ENCODE measurements at regions not wholly inside any gene's neighbourhood (a gene's known extent, or its start where the extent isn't known, plus 50 kb on each side); places are given as distances from the start of the nearest gene placed in this dataset.

- TF ChIP-seq TAF1 (IDR thresholded peaks at IDR 0.05; ENCODE audit: borderline replicate concordance, insufficient read depth, low read length) (no peak), SIN3A (IDR thresholded peaks at IDR 0.05; ENCODE audit: borderline replicate concordance, insufficient read depth, low read length) (no peak), POLR2AphosphoS5 (IDR thresholded peaks at IDR 0.05; ENCODE audit: low read depth, low read length) (no peak), FOXP2 (optimal IDR thresholded peaks at IDR 0.05; ENCODE audit: borderline replicate concordance, extremely low read depth, extremely low read length, insufficient read depth) (no peak), REST (IDR thresholded peaks at IDR 0.05; ENCODE audit: insufficient read depth in 1 of 2, low read depth in 2 of 2, low read length in 2 of 2) (no peak)
Measured at GRCh38 chr2:19676770-19677169, 225.0 kb downstream of the TTC32 start.

GRCh38 chr2:19675856-19676460 is 225.8 kb downstream of the TTC32 start:
- TF ChIP-seq SIN3A (IDR thresholded peaks at IDR 0.05; ENCODE audit: borderline replicate concordance, insufficient read depth, low read length) (no peak), TAF1 (IDR thresholded peaks at IDR 0.05; ENCODE audit: borderline replicate concordance, insufficient read depth, low read length) (no peak), REST (IDR thresholded peaks at IDR 0.05; ENCODE audit: insufficient read depth in 1 of 2, low read depth in 2 of 2, low read length in 2 of 2) (no peak), POLR2AphosphoS5 (IDR thresholded peaks at IDR 0.05; ENCODE audit: low read depth, low read length) (no peak), FOXP2 (optimal IDR thresholded peaks at IDR 0.05; ENCODE audit: borderline replicate concordance, extremely low read depth, extremely low read length, insufficient read depth) (no peak)

- no peak for TF ChIP-seq POLR2AphosphoS5 (IDR thresholded peaks at IDR 0.05; ENCODE audit: low read depth, low read length)
- no peak for TF ChIP-seq REST (IDR thresholded peaks at IDR 0.05; ENCODE audit: insufficient read depth in 1 of 2, low read depth in 2 of 2, low read length in 2 of 2)
Measured at GRCh38 chr2:19675003-19675629, 226.7 kb downstream of the TTC32 start.

GRCh38 chr2:19674051-19675002 is 227.5 kb downstream of the TTC32 start:
- TF ChIP-seq TAF1 (IDR thresholded peaks at IDR 0.05; ENCODE audit: borderline replicate concordance, insufficient read depth, low read length) (no peak), REST (IDR thresholded peaks at IDR 0.05; ENCODE audit: insufficient read depth in 1 of 2, low read depth in 2 of 2, low read length in 2 of 2) (no peak), SIN3A (IDR thresholded peaks at IDR 0.05; ENCODE audit: borderline replicate concordance, insufficient read depth, low read length) (no peak), FOXP2 (optimal IDR thresholded peaks at IDR 0.05; ENCODE audit: borderline replicate concordance, extremely low read depth, extremely low read length, insufficient read depth) (no peak), POLR2AphosphoS5 (IDR thresholded peaks at IDR 0.05; ENCODE audit: low read depth, low read length) (no peak)

All from PFSK-1 (cell line).